ENCODE measurements at regions not wholly inside any gene's neighbourhood (a gene's known extent, or its start where the extent isn't known, plus 50 kb on each side); places are given as distances from the start of the nearest gene placed in this dataset.

DNA sequence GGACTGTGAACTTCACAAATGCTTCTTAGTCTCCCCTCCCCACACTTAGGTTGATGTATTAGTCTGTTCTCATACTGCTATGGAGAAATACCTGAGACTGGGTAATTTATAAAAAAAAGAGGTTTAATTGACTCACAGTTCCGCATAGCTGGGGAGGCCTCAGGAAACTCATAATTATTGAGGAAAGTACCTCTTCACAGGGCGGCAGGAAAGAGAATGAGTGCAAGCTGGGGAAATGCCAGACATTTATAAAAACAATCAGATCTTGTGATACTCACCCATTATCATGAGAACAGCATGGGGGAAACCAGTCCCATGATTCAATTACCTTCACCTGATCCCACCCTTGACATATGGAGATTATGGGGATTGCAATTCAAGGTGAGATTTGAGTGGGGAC is 178.8 kb downstream of the SLC38A4 start:
- TF ChIP-seq CTCF (optimal IDR thresholded peaks at IDR 0.05 in 1 of 3, IDR thresholded peaks at IDR 0.05 in 1 of 3, conservative IDR thresholded peaks at IDR 0.05 in 1 of 3; ENCODE audit: extremely low read depth in 1 of 3, insufficient read depth in 2 of 3, low read length in 3 of 3) (no peak), EZH2 (IDR thresholded peaks at IDR 0.05; ENCODE audit: low read length) (no peak)

Measured in keratinocyte (primary cell).